ENCODE measurements at regions not wholly inside any gene's neighbourhood (a gene's known extent, or its start where the extent isn't known, plus 50 kb on each side); places are given as distances from the start of the nearest gene placed in this dataset.
A peak's percentile ranks its signal among the peaks of the same experiment; 100 is the strongest.

GRCh38 chr18:27826101-27826500 lies 350.8 kb downstream of the CDH2 start:
- no peak for DNase-seq

- DNase-seq: no peak
Observed at GRCh38 chr18:27825689-27826088, 351.2 kb downstream of the CDH2 start.

GRCh38 chr18:27824841-27825681 lies 351.9 kb downstream of the CDH2 start:
- DNase-seq: no peak

- no peak for DNase-seq
Observed at GRCh38 chr18:27824275-27824674, 352.7 kb downstream of the CDH2 start.

- no peak for DNase-seq
Observed at GRCh38 chr18:27823053-27823452, 353.9 kb downstream of the CDH2 start.

- DNase-seq: peak; percentile 17
Observed at GRCh38 chr18:27808683-27809082, 368.2 kb downstream of the CDH2 start.

GRCh38 chr18:27803957-27804356 lies 373.0 kb downstream of the CDH2 start:
- DNase-seq: peak; percentile 8

GRCh38 chr18:27797484-27797883 lies 379.4 kb downstream of the CDH2 start:
- no peak for DNase-seq

GRCh38 chr18:27794181-27794926 lies 382.6 kb downstream of the CDH2 start:
- no peak for DNase-seq

- no peak for DNase-seq
Observed at GRCh38 chr18:27793013-27793785, 383.7 kb downstream of the CDH2 start.

GRCh38 chr18:27789406-27789805 lies 387.5 kb downstream of the CDH2 start:
- no peak for DNase-seq

- DNase-seq: no peak
Observed at GRCh38 chr18:27787547-27787946, 389.4 kb downstream of the CDH2 start.

- DNase-seq: no peak
Observed at GRCh38 chr18:27785815-27786471, 391.0 kb downstream of the CDH2 start.

- peak; percentile 8 for DNase-seq
Observed at GRCh38 chr18:27780061-27780745, 396.7 kb downstream of the CDH2 start.

- DNase-seq: no peak
Observed at GRCh38 chr18:27778925-27779324, 398.0 kb downstream of the CDH2 start.

- peak; percentile 38 for DNase-seq
Observed at GRCh38 chr18:27778441-27778840, 398.5 kb downstream of the CDH2 start.

- no peak for DNase-seq
Observed at GRCh38 chr18:27772081-27772480, 404.8 kb downstream of the CDH2 start.

GRCh38 chr18:27771571-27771970 lies 405.4 kb downstream of the CDH2 start:
- peak; percentile 15 for DNase-seq

GRCh38 chr18:27769152-27769551 lies 407.8 kb downstream of the CDH2 start:
- DNase-seq: no peak

- peak; percentile 17 for DNase-seq
Observed at GRCh38 chr18:27763936-27764335, 413.0 kb downstream of the CDH2 start.

GRCh38 chr18:27763341-27763740 lies 413.6 kb downstream of the CDH2 start:
- no peak for DNase-seq

- DNase-seq: peak; percentile 7
Observed at GRCh38 chr18:27762054-27762453, 414.9 kb downstream of the CDH2 start.
